ENCODE measurements at regions not wholly inside any gene's neighbourhood (a gene's known extent, or its start where the extent isn't known, plus 50 kb on each side); places are given as distances from the start of the nearest gene placed in this dataset.

DNA sequence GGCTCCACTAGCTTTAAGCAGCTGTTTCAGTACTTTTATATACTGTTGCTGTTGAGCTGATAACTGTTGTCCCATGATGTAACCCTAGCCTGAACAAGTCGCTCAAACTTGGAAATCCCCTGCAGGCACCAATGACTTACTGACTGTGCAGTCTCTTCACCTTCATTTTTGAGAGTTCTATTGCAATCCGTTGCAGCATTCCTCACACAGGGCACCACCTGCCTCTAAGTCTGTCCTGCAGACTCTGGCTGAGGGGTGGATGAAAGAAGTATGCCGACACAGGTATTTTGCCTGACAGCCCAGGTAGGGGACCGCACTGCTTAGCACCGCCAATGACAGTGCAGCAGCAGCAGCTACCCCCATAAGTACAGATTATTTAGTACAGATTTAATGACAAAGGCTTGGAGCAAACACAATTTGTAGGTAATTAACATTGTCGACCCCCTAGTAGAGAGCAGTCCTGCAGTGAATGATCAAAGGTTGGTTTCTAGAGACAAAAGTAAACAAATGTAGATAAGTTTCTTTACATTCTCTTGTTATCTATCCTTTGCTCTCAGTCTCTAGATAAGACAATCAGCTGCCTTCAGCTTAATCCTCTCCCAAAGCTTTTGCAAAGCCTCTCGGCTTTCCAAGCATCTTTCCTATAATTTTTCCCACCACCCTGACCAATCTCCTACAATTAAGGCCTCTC, 205.0 kb downstream of the PABPC4L start:
- H3K4me3 Mint-ChIP-seq: no peak overlapping the region
- H2BK20ac ChIP-seq (ENCODE audit: low read depth, low read length, poor library complexity, severe bottlenecking): no peak overlapping the region
- no peaks in the 10 kb centered on the region for H4K20me1 ChIP-seq (ENCODE audit: control insufficient read depth, insufficient read depth, insufficient read length)
- no peak overlapping the region for H2AFZ ChIP-seq (ENCODE audit: low read length)
- H2AK5ac ChIP-seq (ENCODE audit: insufficient read length, low read length): no peak overlapping the region
- H3K4me2 ChIP-seq (ENCODE audit: insufficient read depth, insufficient read length, low read length): no peak overlapping the region
- no CpG with 5 or more reads among the region's 7 CpGs for WGBS (ENCODE audit: extremely low coverage, insufficient read length, low lambda C conversion rate)
- no peak overlapping the region for H3K23ac ChIP-seq (ENCODE audit: insufficient read length, low read depth, low read length)
- peaks cover 14 to 15% of the 10 kb centered on the region in 2 experiments for H3K4me1 Mint-ChIP-seq
- no peak overlapping the region for H3K14ac ChIP-seq (ENCODE audit: insufficient read depth, low read length)
- no peaks in the 10 kb centered on the region for H3K27me3 ChIP-seq (ENCODE audit: insufficient read depth, low read length)
- peaks cover 7 to 8% of the 10 kb centered on the region in 2 experiments; a peak in 3 of 5 replicates for H3K9me3 Mint-ChIP-seq
- H3K9ac ChIP-seq (ENCODE audit: extremely low read depth, insufficient read length, low read length): no peak overlapping the region
- H3K36me3 Mint-ChIP-seq (ENCODE audit: insufficient read depth in 1 of 3, low read depth in 3 of 3): peaks cover 0 to 27% (median 6%) of the 10 kb centered on the region in 3 experiments; a peak in 5 of 7 replicates
- no peaks in the 10 kb centered on the region for H3K4me1 ChIP-seq (ENCODE audit: insufficient read depth, low read length)
- H3K23me2 ChIP-seq (ENCODE audit: insufficient read length, low read depth, low read length, poor library complexity, severe bottlenecking): no peaks in the 10 kb centered on the region
- TF ChIP-seq, protein P1, sequence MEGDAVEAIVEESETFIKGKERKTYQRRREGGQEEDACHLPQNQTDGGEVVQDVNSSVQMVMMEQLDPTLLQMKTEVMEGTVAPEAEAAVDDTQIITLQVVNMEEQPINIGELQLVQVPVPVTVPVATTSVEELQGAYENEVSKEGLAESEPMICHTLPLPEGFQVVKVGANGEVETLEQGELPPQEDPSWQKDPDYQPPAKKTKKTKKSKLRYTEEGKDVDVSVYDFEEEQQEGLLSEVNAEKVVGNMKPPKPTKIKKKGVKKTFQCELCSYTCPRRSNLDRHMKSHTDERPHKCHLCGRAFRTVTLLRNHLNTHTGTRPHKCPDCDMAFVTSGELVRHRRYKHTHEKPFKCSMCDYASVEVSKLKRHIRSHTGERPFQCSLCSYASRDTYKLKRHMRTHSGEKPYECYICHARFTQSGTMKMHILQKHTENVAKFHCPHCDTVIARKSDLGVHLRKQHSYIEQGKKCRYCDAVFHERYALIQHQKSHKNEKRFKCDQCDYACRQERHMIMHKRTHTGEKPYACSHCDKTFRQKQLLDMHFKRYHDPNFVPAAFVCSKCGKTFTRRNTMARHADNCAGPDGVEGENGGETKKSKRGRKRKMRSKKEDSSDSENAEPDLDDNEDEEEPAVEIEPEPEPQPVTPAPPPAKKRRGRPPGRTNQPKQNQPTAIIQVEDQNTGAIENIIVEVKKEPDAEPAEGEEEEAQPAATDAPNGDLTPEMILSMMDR (conservative IDR thresholded peaks at IDR 0.05): no peak
- no peak overlapping the region for H3K18ac ChIP-seq (ENCODE audit: insufficient read length, low read depth, low read length)
- H4K91ac ChIP-seq (ENCODE audit: insufficient read length, low read depth, low read length): no peak overlapping the region
- H2BK12ac ChIP-seq (ENCODE audit: insufficient read length, low read depth, low read length): no peak overlapping the region
- no peak overlapping the region for H4K8ac ChIP-seq (replicated peaks; ENCODE audit: insufficient read length, low read depth, low read length)
- no peaks in the 10 kb centered on the region for H3K9me3 ChIP-seq (ENCODE audit: control insufficient read depth, low read depth, low read length)
- H3K27me3 Mint-ChIP-seq (ENCODE audit: low read depth): peaks cover 2% of the 10 kb centered on the region; the same call in 1 of the 2 replicates
- H3K4ac ChIP-seq (ENCODE audit: low read depth, low read length): no peak overlapping the region
- no peak overlapping the region for H3T11ph ChIP-seq (ENCODE audit: low read length)
- H3K27ac Mint-ChIP-seq: no peak overlapping the region; a peak in 1 of 7 replicates
- H3K27ac ChIP-seq (ENCODE audit: insufficient read length, low read depth, low read length): no peak overlapping the region
- no peak overlapping the region for H2BK120ac ChIP-seq (ENCODE audit: low read depth, low read length, poor library complexity, severe bottlenecking)
- no peak overlapping the region for H4K5ac ChIP-seq (ENCODE audit: insufficient read length, low read depth, low read length)
- no peak overlapping the region for H2BK5ac ChIP-seq (ENCODE audit: insufficient read length, low read length)
- DNase-seq: no peak
- H3K79me2 ChIP-seq (ENCODE audit: insufficient read depth, low read length): no peaks in the 10 kb centered on the region
- H3K79me1 ChIP-seq (ENCODE audit: insufficient read depth, low read depth, low read length, poor library complexity, severe bottlenecking): no peaks in the 10 kb centered on the region
- H3K56ac ChIP-seq (ENCODE audit: insufficient read length, low read depth, low read length): no peak overlapping the region
- H2BK15ac ChIP-seq (ENCODE audit: low read depth, low read length): no peak overlapping the region

Measured in H9 (cell line).